ENCODE measurements at regions not wholly inside any gene's neighbourhood (a gene's known extent, or its start where the extent isn't known, plus 50 kb on each side); places are given as distances from the start of the nearest gene placed in this dataset.

GRCh38 chr5:2487152-2487763 lies 264.2 kb downstream of the IRX2 start:
- Histone ChIP-seq H3K9ac (replicated peaks; ENCODE audit: extremely low read depth, insufficient read depth, low read length) (no peak overlapping the region), H3K36me3 (ENCODE audit: control insufficient read depth in 2 of 2, extremely low read depth in 1 of 2, insufficient read depth in 2 of 2, low read length in 2 of 2) (no peaks in the 10 kb centered on the region), H3K9me1 (replicated peaks; ENCODE audit: control insufficient read depth, extremely low read depth, insufficient read depth, low read length) (no peaks in the 10 kb centered on the region), H3K4me2 (ENCODE audit: insufficient read depth, low read length) (no peak overlapping the region), H3K27ac (ENCODE audit: insufficient read depth, low read depth, low read length) (no peak overlapping the region), H3K4me1 (ENCODE audit: control insufficient read depth, extremely low read depth, insufficient read depth, low read length) (no peaks in the 10 kb centered on the region), H3K79me2 (ENCODE audit: control insufficient read depth, insufficient read depth, low read length) (no peaks in the 10 kb centered on the region), H3K4me3 (replicated peaks in 1 of 3; ENCODE audit: insufficient read depth in 1 of 3, low read depth in 1 of 3, low read length in 3 of 3) (no peak overlapping the region), H3K9me3 (replicated peaks; ENCODE audit: control insufficient read depth, insufficient read depth, low read length) (peaks cover 9% of the 10 kb centered on the region), H3K27me3 (ENCODE audit: control insufficient read depth in 2 of 2, insufficient read depth in 2 of 2, low read length in 2 of 2) (no peaks in the 10 kb centered on the region), H2AFZ (ENCODE audit: low read depth, low read length) (no peak overlapping the region), H4K20me1 (replicated peaks; ENCODE audit: control insufficient read depth, extremely low read depth, insufficient read depth, low read length) (no peaks in the 10 kb centered on the region)
- intact Hi-C loops (cut with micrococcal nuclease) (no loop called here), dilution Hi-C loops (cut with MboI; ENCODE audit: extremely low pct_ligation_motif_present, low sequenced_read_pairs) (no loop called here)
- no peak for FAIRE-seq
- ChIA-PET POLR2A (no interaction called here), CTCF (no interaction called here)
- DNase-seq (ENCODE audit: low read depth, low spot score): no peak
- no TSS peak for BruUV-seq (replicated peaks)
- no peak for TF ChIP-seq MAX (IDR thresholded peaks at IDR 0.05; ENCODE audit: insufficient read depth, insufficient read length)
- no peak for TF ChIP-seq EZH2 (IDR thresholded peaks at IDR 0.05; ENCODE audit: borderline replicate concordance, low read depth, low read length, severe bottlenecking)
- no peak for TF ChIP-seq JUN (IDR thresholded peaks at IDR 0.05; ENCODE audit: borderline replicate concordance, insufficient read depth, insufficient read length, low read depth)
- no peak for TF ChIP-seq POLR2A (IDR thresholded peaks at IDR 0.05; ENCODE audit: low read depth, low read length)
- TF ChIP-seq POLR2AphosphoS5 (IDR thresholded peaks at IDR 0.05; ENCODE audit: insufficient read depth, low read depth, low read length): no peak
- TF ChIP-seq CTCF (IDR thresholded peaks at IDR 0.05; ENCODE audit: extremely low read depth in 1 of 2, insufficient read depth in 1 of 2, low read depth in 1 of 2, low read length in 2 of 2): no peak
- no peak for TF ChIP-seq MYC (IDR thresholded peaks at IDR 0.05; ENCODE audit: low read depth, low read length)
- no peak for TF ChIP-seq FOS (IDR thresholded peaks at IDR 0.05; ENCODE audit: borderline replicate concordance, insufficient read depth, low read length)
- no peak for TF ChIP-seq GATA2 (IDR thresholded peaks at IDR 0.05; ENCODE audit: insufficient read depth, insufficient read length, low read depth, low read length)

Data from endothelial cell of umbilical vein (primary cell).